ENCODE measurements at regions not wholly inside any gene's neighbourhood (a gene's known extent, or its start where the extent isn't known, plus 50 kb on each side); places are given as distances from the start of the nearest gene placed in this dataset.

DNA sequence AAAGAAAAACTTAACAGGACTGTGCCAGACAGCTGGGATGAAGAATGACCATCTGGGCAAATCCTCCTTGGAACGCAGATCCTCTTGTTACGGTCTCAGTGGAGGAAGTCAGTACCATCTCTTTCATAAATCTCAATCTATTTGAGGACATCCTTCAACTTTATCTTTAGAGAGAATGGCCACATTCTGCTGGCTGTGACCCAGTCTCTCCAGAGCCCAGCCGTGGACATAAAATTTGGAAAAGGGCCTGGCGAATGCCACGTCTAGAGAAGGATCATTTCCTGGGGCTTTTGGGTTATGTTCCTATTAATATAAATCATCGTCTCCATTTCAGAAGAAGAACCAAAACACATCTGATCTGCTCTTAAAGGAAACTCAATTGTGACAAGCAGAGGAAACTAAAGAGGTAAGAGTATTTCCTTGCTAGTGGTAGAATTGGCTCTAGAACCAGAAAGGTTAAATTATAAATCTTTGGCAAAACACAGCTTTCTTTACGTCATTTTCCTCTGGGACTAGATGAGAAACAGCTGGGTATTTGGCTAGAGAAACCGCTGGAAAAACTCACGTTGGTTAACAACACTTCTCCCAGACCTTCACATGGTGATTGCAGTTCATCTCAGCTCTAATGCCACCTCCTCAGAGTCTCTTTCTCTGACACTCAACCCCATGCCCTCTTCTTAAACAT is 164.7 kb downstream of the CHIC2 start:
- intact Hi-C loops (cut with DNase I): loop anchor here (10.0 kb wide), 1 partner anchor 195 kb away; no protein-coding TSS in a partner anchor
- DNase-seq: no peak

DNA sequence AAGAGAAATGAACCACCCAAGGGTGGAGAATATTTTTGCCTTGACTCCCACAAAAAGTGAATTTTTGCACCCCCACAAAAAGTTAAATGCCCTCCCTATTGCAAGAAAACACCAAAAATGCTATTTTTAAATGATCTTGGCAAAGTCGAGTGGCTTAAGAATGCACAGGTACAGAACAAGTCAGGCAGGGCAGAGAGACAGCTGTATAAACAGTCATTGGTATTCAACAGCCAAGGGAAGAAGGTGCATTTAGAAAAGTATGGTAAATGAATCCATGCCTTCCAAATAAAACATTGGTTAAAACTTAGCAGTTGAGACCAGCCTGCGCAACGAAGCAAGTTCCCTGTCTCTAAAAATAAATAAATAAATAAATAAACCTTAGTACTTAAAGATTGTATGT is 169.3 kb downstream of the CHIC2 start:
- H3K4me1 ChIP-seq: peaks cover 8 to 17% of the 10 kb centered on the region in 2 donors
- intact Hi-C loops (cut with DNase I): no loop called here
- peak overlapping the region; percentile 47 to 60 (median 60) for H3K27ac ChIP-seq
- H3K27me3 ChIP-seq: no peaks in the 10 kb centered on the region
- 32 to 41% methylated on average over 3 of the region's 3 CpGs for WGBS, 2 donors
- H3K9me3 ChIP-seq: no peaks in the 10 kb centered on the region
- H3K4me3 ChIP-seq (replicated peaks in 1 of 3): no peak overlapping the region
- TF ChIP-seq POLR2A (IDR thresholded peaks at IDR 0.05): no peak
- TF ChIP-seq, protein P1, sequence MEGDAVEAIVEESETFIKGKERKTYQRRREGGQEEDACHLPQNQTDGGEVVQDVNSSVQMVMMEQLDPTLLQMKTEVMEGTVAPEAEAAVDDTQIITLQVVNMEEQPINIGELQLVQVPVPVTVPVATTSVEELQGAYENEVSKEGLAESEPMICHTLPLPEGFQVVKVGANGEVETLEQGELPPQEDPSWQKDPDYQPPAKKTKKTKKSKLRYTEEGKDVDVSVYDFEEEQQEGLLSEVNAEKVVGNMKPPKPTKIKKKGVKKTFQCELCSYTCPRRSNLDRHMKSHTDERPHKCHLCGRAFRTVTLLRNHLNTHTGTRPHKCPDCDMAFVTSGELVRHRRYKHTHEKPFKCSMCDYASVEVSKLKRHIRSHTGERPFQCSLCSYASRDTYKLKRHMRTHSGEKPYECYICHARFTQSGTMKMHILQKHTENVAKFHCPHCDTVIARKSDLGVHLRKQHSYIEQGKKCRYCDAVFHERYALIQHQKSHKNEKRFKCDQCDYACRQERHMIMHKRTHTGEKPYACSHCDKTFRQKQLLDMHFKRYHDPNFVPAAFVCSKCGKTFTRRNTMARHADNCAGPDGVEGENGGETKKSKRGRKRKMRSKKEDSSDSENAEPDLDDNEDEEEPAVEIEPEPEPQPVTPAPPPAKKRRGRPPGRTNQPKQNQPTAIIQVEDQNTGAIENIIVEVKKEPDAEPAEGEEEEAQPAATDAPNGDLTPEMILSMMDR (IDR thresholded peaks at IDR 0.05): no peak
- DNase-seq: peak; percentile 12 to 16
- H3K36me3 ChIP-seq: no peaks in the 10 kb centered on the region

More for the DNA sequence above, 164.7 kb downstream of the CHIC2 start:
- no peaks in the 10 kb centered on the region for H3K36me3 ChIP-seq
- H3K27ac ChIP-seq: no peak overlapping the region
- no peaks in the 10 kb centered on the region for H3K27me3 ChIP-seq
- TF ChIP-seq, protein P1 (IDR thresholded peaks at IDR 0.05): no peak
- TF ChIP-seq POLR2A (IDR thresholded peaks at IDR 0.05): no peak
- H3K9me3 ChIP-seq: no peaks in the 10 kb centered on the region
- H3K4me3 ChIP-seq (replicated peaks in 1 of 3): no peak overlapping the region
- peaks cover 3 to 9% of the 10 kb centered on the region in 2 donors for H3K4me1 ChIP-seq
- 58 to 63% methylated on average over 9 of the region's 9 CpGs for WGBS, 2 donors

DNA sequence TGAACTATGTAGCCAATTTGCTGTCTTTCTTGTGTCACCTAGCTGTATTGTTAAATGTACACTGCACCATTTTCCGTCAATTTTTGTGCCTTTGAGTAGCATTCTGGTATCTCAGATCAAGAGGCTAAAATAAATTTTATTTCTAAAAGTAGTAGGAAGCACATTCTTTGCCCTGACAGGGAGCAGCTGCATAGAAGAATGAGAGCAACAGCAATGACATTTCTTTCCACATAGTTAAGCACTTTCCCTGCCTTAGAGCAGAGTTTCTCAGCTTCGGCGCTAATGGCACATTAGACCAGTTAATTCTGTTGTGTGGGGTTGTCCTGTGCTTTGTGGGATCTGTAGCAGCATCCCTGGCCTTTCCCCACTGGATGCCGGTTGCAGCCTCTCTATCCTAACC is 173.9 kb downstream of the CHIC2 start:
- WGBS, 2 donors: 82 to 87% methylated on average over 4 of the region's 4 CpGs
- Histone ChIP-seq H3K4me1 (peaks cover 11 to 12% of the 10 kb centered on the region in 2 donors), H3K36me3 (no peaks in the 10 kb centered on the region), H3K4me3 (replicated peaks in 1 of 3) (no peak overlapping the region), H3K27me3 (no peaks in the 10 kb centered on the region), H3K27ac (no peak overlapping the region), H3K9me3 (no peaks in the 10 kb centered on the region)
- TF ChIP-seq POLR2A (IDR thresholded peaks at IDR 0.05): no peak
- TF ChIP-seq, protein P1 (IDR thresholded peaks at IDR 0.05): no peak
- DNase-seq: no peak
- intact Hi-C loops (cut with DNase I): no loop called here

DNA sequence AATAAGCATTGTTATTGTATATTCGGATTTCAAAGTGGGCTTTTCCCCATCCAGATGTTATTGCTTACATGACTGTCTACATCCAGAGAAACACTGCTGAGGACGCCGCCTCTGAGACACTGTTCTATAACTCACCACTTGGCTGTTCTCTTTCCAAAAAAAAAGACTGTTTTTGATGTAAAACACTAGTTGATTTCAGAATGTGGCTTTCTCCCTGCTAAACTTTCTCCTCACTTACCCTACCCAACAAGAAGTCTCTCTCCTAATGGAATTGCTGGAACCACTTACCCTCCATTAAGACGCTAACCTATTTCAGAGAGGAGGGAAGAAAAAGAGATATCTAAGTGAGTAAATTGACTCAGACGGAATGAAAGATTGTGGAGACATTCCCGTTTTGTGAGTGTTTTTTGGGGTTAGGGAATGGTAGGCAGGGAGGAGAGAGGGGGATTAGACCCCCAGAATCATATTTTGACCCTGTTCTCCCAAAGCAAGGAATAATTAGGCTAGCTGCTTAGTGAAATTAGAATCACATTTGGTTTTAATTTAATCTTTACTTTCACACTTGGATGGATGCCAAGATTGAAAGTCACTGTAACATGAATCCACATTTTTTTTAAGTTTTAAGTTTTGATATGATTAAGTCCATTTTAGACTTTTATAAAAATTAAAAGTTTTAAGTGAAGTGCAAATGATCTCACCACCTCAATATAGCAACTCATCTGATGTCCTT is 174.9 kb downstream of the CHIC2 start:
- no peak for TF ChIP-seq POLR2A (IDR thresholded peaks at IDR 0.05)
- TF ChIP-seq, protein P1 (IDR thresholded peaks at IDR 0.05): no peak
- WGBS, 2 donors: 71 to 81% methylated on average over 6 of the region's 6 CpGs
- H3K27me3 ChIP-seq: no peaks in the 10 kb centered on the region
- no peak overlapping the region for H3K27ac ChIP-seq
- no peaks in the 10 kb centered on the region for H3K9me3 ChIP-seq
- intact Hi-C loops (cut with DNase I): no loop called here
- no peaks in the 10 kb centered on the region for H3K36me3 ChIP-seq
- no peak for DNase-seq
- no peak overlapping the region for H3K4me3 ChIP-seq (replicated peaks in 1 of 3)
- peaks cover 5 to 6% of the 10 kb centered on the region in 2 donors for H3K4me1 ChIP-seq

DNA sequence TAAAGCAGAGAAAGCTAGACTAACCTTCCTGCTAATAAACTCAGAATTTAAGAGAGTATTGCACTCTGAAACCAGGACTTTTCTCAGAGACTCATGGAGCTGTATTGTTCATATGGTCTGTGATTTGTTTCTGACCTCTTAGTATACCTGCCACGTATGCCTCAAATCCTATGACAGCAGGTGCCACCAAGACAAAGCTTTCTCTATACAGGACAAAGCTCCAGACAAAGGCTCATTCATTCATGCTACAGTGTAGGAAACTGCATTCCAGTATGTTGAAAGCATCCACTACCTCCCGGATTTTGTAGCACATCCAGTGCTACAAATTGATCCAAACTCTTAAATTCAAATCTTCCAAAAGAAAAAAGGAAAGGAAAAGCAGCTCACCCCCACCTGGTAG is 178.3 kb downstream of the CHIC2 start:
- no peak for DNase-seq
- Histone ChIP-seq H3K4me1 (peaks cover 0 to 6% of the 10 kb centered on the region in 2 donors), H3K9me3 (no peaks in the 10 kb centered on the region), H3K27ac (no peak overlapping the region), H3K27me3 (no peaks in the 10 kb centered on the region), H3K4me3 (replicated peaks in 1 of 3) (no peak overlapping the region), H3K36me3 (no peaks in the 10 kb centered on the region)
- 55 to 57% methylated on average over 2 of the region's 2 CpGs for WGBS, 2 donors
- intact Hi-C loops (cut with DNase I): no loop called here
- TF ChIP-seq, protein P1 (IDR thresholded peaks at IDR 0.05): no peak
- no peak for TF ChIP-seq POLR2A (IDR thresholded peaks at IDR 0.05)
